ENCODE measurements at regions not wholly inside any gene's neighbourhood (a gene's known extent, or its start where the extent isn't known, plus 50 kb on each side); places are given as distances from the start of the nearest gene placed in this dataset.

DNA sequence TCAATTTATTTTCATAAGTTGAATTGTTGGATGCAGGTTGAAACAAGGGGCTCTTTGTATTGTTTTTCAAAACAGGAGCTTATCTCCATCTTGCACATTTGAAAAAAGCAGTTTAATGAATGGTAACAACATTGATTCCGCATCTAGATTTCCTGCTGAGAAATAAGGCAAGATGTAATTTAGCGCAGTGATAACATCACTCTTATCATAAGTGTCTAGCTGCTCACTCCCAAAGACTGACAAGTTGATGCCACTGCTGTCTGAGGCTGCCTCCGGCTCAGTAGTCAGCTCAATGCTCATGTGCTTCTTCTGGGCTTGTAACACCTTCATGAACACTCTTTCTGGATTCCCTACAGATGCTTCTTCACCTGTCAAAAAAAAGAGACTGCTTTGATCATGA is 92.4 kb downstream of the KPNA2 start:
- TF ChIP-seq SRSF1 (optimal IDR thresholded peaks at IDR 0.05; ENCODE audit: low read depth, low read length) (no peak), ADNP (CRISPR knock-in tag; IDR thresholded peaks at IDR 0.05) (no peak), TBP (CRISPR knock-in tag; IDR thresholded peaks at IDR 0.05) (no peak), XRCC5 (optimal IDR thresholded peaks at IDR 0.05; ENCODE audit: low read length) (no peak)
- TF ChIP-seq, protein P1, sequence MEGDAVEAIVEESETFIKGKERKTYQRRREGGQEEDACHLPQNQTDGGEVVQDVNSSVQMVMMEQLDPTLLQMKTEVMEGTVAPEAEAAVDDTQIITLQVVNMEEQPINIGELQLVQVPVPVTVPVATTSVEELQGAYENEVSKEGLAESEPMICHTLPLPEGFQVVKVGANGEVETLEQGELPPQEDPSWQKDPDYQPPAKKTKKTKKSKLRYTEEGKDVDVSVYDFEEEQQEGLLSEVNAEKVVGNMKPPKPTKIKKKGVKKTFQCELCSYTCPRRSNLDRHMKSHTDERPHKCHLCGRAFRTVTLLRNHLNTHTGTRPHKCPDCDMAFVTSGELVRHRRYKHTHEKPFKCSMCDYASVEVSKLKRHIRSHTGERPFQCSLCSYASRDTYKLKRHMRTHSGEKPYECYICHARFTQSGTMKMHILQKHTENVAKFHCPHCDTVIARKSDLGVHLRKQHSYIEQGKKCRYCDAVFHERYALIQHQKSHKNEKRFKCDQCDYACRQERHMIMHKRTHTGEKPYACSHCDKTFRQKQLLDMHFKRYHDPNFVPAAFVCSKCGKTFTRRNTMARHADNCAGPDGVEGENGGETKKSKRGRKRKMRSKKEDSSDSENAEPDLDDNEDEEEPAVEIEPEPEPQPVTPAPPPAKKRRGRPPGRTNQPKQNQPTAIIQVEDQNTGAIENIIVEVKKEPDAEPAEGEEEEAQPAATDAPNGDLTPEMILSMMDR (CRISPR knock-in tag; IDR thresholded peaks at IDR 0.05) = no peak
- TF ChIP-seq, protein P2, sequence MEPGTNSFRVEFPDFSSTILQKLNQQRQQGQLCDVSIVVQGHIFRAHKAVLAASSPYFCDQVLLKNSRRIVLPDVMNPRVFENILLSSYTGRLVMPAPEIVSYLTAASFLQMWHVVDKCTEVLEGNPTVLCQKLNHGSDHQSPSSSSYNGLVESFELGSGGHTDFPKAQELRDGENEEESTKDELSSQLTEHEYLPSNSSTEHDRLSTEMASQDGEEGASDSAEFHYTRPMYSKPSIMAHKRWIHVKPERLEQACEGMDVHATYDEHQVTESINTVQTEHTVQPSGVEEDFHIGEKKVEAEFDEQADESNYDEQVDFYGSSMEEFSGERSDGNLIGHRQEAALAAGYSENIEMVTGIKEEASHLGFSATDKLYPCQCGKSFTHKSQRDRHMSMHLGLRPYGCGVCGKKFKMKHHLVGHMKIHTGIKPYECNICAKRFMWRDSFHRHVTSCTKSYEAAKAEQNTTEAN (CRISPR knock-in tag; conservative IDR thresholded peaks at IDR 0.05) = no peak

Data from HepG2 (cell line).